ENCODE measurements at regions not wholly inside any gene's neighbourhood (a gene's known extent, or its start where the extent isn't known, plus 50 kb on each side); places are given as distances from the start of the nearest gene placed in this dataset.
A peak's percentile ranks its signal among the peaks of the same experiment; 100 is the strongest.

DNA sequence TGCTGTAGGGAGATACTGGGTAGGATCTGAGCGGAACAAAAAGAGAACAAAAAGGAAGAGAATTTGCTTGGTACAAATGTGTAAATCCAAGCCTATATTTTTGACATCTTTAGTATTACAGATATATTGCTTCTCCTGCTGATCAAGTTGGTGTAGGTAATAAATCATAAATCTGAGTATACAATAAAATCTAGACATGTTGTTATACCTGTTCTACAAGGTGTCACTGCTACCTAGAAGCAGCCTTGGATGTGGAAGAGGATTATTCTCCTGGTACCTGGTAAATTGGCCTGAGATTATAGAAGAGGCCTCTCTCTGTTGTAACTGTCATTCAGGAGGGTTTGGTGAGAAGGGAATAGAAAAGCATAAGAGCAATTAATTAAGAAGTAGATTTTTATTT lies 89.9 kb upstream of the LSM8 start:
- DNase-seq (ENCODE audit: low read depth): no peak

DNA sequence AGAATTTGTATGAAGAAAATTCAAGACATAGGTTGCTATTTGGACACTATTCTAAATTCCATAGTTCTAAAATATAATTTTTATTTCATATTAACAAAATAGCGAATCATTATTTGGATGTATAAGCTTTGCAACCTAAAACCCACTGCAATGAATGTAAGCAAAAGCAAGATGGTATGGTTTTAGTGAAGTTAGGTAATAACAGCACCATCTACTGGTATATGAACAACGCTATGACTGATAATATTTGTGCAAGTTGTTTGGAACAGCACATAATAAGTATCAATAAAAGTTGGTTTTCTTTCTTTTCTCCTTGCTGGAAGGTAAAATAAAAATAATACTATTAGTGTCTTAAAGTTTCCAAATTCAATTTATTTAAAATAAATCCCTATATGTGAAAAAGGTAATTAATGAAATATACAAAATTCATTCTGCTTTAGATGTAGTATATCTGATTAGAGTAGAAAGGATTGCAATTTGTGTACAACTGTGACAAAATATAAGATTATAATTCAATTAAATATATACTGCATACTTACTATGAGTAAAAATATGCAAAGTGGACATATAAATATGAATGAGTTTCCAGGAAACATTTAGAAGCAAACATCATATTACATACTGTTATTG lies 79.0 kb upstream of the LSM8 start:
- peak; percentile 4 for DNase-seq (ENCODE audit: low read depth)
- TF ChIP-seq, protein P1, sequence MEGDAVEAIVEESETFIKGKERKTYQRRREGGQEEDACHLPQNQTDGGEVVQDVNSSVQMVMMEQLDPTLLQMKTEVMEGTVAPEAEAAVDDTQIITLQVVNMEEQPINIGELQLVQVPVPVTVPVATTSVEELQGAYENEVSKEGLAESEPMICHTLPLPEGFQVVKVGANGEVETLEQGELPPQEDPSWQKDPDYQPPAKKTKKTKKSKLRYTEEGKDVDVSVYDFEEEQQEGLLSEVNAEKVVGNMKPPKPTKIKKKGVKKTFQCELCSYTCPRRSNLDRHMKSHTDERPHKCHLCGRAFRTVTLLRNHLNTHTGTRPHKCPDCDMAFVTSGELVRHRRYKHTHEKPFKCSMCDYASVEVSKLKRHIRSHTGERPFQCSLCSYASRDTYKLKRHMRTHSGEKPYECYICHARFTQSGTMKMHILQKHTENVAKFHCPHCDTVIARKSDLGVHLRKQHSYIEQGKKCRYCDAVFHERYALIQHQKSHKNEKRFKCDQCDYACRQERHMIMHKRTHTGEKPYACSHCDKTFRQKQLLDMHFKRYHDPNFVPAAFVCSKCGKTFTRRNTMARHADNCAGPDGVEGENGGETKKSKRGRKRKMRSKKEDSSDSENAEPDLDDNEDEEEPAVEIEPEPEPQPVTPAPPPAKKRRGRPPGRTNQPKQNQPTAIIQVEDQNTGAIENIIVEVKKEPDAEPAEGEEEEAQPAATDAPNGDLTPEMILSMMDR (conservative IDR thresholded peaks at IDR 0.05; ENCODE audit: low read length): peak; percentile 49
- H3K4me3 ChIP-seq (ENCODE audit: low read length): no peak overlapping the region

More for the DNA sequence above, 89.9 kb upstream of the LSM8 start:
- H3K4me3 ChIP-seq (ENCODE audit: low read length): no peak overlapping the region
- TF ChIP-seq, protein P1 (conservative IDR thresholded peaks at IDR 0.05; ENCODE audit: low read length): no peak

DNA sequence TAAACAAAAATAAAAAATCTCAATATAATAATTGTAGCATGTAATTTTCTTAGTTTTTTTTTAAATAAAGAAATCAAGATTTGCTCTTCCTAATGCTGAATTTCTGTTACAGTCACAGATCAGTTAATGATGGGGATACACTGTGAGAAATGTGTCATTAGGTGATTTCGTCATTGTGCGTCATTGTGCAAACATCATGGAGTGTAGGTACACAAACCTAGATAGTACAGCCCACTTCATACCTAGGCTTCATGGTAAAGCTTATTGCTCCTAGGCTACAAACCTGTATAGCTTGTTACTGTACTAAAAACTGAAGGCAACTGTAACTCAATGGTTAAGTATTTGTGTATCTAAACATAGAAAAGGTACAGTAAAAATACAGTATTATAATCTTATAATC lies 74.4 kb upstream of the LSM8 start:
- no peak for DNase-seq (ENCODE audit: low read depth)
- no peak overlapping the region for H3K4me3 ChIP-seq (ENCODE audit: low read length)
- TF ChIP-seq, protein P1 (conservative IDR thresholded peaks at IDR 0.05; ENCODE audit: low read length): no peak

- DNase-seq (ENCODE audit: low read depth): no peak
- TF ChIP-seq, protein P1 (conservative IDR thresholded peaks at IDR 0.05; ENCODE audit: low read length): no peak
- no peak overlapping the region for H3K4me3 ChIP-seq (ENCODE audit: low read length)
These were observed 73.6 kb upstream of the LSM8 start for GRCh38 chr7:118110178-118110925.

- TF ChIP-seq, protein P1 (conservative IDR thresholded peaks at IDR 0.05; ENCODE audit: low read length): no peak
- no peak for DNase-seq (ENCODE audit: low read depth)
These were observed 72.6 kb upstream of the LSM8 start for GRCh38 chr7:118111347-118111746.

DNA sequence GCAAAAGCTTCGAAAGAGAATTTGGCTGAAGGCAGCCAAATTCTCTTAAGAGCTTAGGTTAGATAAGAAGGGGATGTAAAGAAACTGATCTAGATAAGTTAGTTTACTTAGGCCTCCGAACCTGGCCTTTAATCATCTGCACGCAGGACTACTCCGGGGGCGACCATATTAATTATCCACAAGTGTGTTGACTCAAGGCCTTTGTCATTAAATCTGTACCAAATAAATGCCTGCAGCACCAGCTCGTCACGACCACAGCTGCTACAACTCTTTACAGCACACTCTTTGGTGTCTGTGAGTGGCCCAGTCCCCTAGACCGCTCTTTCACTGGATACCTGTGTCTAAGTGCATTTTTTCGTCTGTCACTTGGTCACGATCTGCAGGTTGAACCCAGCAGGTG lies 69.8 kb upstream of the LSM8 start:
- no peak overlapping the region for H3K4me3 ChIP-seq (ENCODE audit: low read length)
- TF ChIP-seq, protein P1 (conservative IDR thresholded peaks at IDR 0.05; ENCODE audit: low read length): no peak
- no peak for DNase-seq (ENCODE audit: low read depth)

More at GRCh38 chr7:118111347-118111746, 72.6 kb upstream of the LSM8 start:
- H3K4me3 ChIP-seq (ENCODE audit: low read length): no peak overlapping the region
